A549 (cell line): ENCODE measurements at regions not wholly inside any gene's neighbourhood (a gene's known extent, or its start where the extent isn't known, plus 50 kb on each side); places are given as distances from the start of the nearest gene placed in this dataset.

Experiments used
- ATAC-seq, 2 experiments: fragments of 200-7000 bp in 1 of 2; fragments of >200 bp in 1 of 2; cut with Nextera tagmentation in 1 of 2; cut with Tn5 transposase in 1 of 2; 3 replicates each; pipeline versions ENCODE4 v1.8.0 to v1.9.1; 2018 to 2020; ENCODE audit warnings: mild to moderate bottlenecking in 1 of 2, moderate library complexity in 1 of 2
- CTCF ChIA-PET: fragments of 300-600 bp; sonication (Branson Sonifier 250); formaldehyde crosslinking; extraction: SDS; loops from one replicate; lab custom pipeline; 2021; ENCODE audit warnings: antibody characterized with exemption, inconsistent platforms; lab: Yijun Ruan, JAX
- POLR2A ChIA-PET: fragments of 350-600 bp; formaldehyde crosslinking; extraction: SDS; loops from one replicate; lab custom pipeline; 2021; ENCODE audit warnings: antibody characterized with exemption, inconsistent platforms; lab: Yijun Ruan, JAX
- DNase-seq, 2 experiments: peaks; one replicate each; pipeline versions ENCODE4 v3.0.0 to v3.0.0-alpha.2; 2011 to 2016; ENCODE audit warnings: low read depth in 1 of 2, low spot score in 1 of 2
- FAIRE-seq: peaks from 2 replicates; lab custom pipeline; 2011; peaks lifted over from hg19 to GRCh38; lab: Jason Lieb, UNC
- H3K27ac ChIP-seq, 2 experiments: fragments of >200 bp; sonication (Bioruptor Twin); formaldehyde crosslinking; 3 replicates each; pipeline ENCODE4 v1.5.1; 2016 to 2017
- H3K4me1 ChIP-seq: fragments of >200 bp; sonication (Bioruptor Twin); formaldehyde crosslinking; 3 replicates; pipeline ENCODE4 v1.6.1; 2016
- H3K4me2 ChIP-seq: fragments of >200 bp; sonication (Bioruptor Twin); formaldehyde crosslinking; 3 replicates; pipeline ENCODE4 v1.6.1; 2016
- H3K4me3 ChIP-seq: fragments of >200 bp; sonication (Bioruptor Twin); formaldehyde crosslinking; 3 replicates; pipeline ENCODE4 v1.5.1; 2016
- H3K9me3 ChIP-seq: fragments of >200 bp; sonication (Bioruptor Twin); formaldehyde crosslinking; 3 replicates; pipeline ENCODE4 v1.6.1; 2016
- BHLHE40 ChIP-seq: IDR thresholded peaks from 2 replicates; pipeline ENCODE4 v1.6.1; 2012; ENCODE audit warnings: low read depth, low read length, inconsistent platforms
- CBX2 ChIP-seq: fragments of 200-600 bp; sonication (generic); IDR thresholded peaks from 2 replicates; pipeline ENCODE4 v1.6.1; 2016; ENCODE audit warnings: low read depth, mild to moderate bottlenecking, borderline replicate concordance
- CEBPB ChIP-seq, 2 experiments: fragments of >200 bp in 1 of 2; sonication (Bioruptor Twin) in 1 of 2; formaldehyde crosslinking in 1 of 2; IDR thresholded peaks; 2 replicates each; pipeline ENCODE4 v1.6.1; 2012 to 2016
- CHD2 ChIP-seq: fragments of 150-350 bp; IDR thresholded peaks from 2 replicates; pipeline ENCODE4 v1.6.1; 2014; ENCODE audit warnings: low read length; ENCODE audit not compliant: partially characterized antibody
- CTCF ChIP-seq: fragments of >200 bp; sonication (Bioruptor Twin); formaldehyde crosslinking; IDR thresholded peaks from 3 replicates; pipeline ENCODE4 v1.5.1; 2016
- EHF ChIP-seq: fragments of 250-450 bp; sonication (Bioruptor Pico); IDR thresholded peaks from 2 replicates; pipeline ENCODE4 v1.5.0; 2020; ENCODE audit warnings: mild to moderate bottlenecking
- ELK1 ChIP-seq: fragments of 150-350 bp; IDR thresholded peaks from 2 replicates; pipeline ENCODE4 v1.6.1; 2014; ENCODE audit warnings: low read depth, mild to moderate bottlenecking, low read length
- ESRRA ChIP-seq: fragments of 150-350 bp; IDR thresholded peaks from 2 replicates; pipeline ENCODE4 v1.6.1; 2014; ENCODE audit warnings: mild to moderate bottlenecking, low read length, borderline replicate concordance
- HOXA7 ChIP-seq: fragments of 250-450 bp; sonication (Bioruptor Pico); IDR thresholded peaks from 2 replicates; pipeline ENCODE4 v1.5.0; 2020; ENCODE audit warnings: mild to moderate bottlenecking, moderate library complexity
- HOXB13 ChIP-seq: fragments of 250-450 bp; sonication (Bioruptor Pico); IDR thresholded peaks from 2 replicates; pipeline ENCODE4 v1.5.0; 2020; ENCODE audit warnings: low read depth, mild to moderate bottlenecking, moderate library complexity
- JUNB ChIP-seq: fragments of >200 bp; sonication (Bioruptor Twin); formaldehyde crosslinking; IDR thresholded peaks from 2 replicates; pipeline ENCODE4 v1.6.1; 2016
- MAFK ChIP-seq: fragments of 450-650 bp; IDR thresholded peaks from 2 replicates; pipeline ENCODE4 v1.6.1; 2014; ENCODE audit not compliant: partially characterized antibody
- NFE2L2 ChIP-seq: fragments of 150-350 bp; conservative IDR thresholded peaks from 2 replicates; pipeline ENCODE4 v1.6.1; 2014; ENCODE audit warnings: low read length
- NPAS2 ChIP-seq: fragments of 250-450 bp; sonication (Bioruptor Pico); IDR thresholded peaks from 2 replicates; pipeline ENCODE4 v1.8.0; 2022; ENCODE audit warnings: mild to moderate bottlenecking, moderate library complexity, borderline replicate concordance
- POLR2A ChIP-seq: IDR thresholded peaks from 2 replicates; pipeline ENCODE4 v1.6.1; 2012; ENCODE audit warnings: mild to moderate bottlenecking, low read length
- ZNF302 ChIP-seq: fragments of 250-450 bp; sonication (Bioruptor Pico); IDR thresholded peaks from 2 replicates; pipeline ENCODE4 v1.9.0; 2021; ENCODE audit warnings: inconsistent platforms, mild to moderate bottlenecking, moderate library complexity
- ZSCAN20 ChIP-seq: fragments of 250-450 bp; sonication (Bioruptor Pico); IDR thresholded peaks from 2 replicates; pipeline ENCODE4 v1.8.0; 2022; ENCODE audit warnings: mild to moderate bottlenecking, moderate library complexity
- WGBS: methylation state at CpG from one replicate; pipeline ENCODE4 v1.1.6; 2017; ENCODE audit errors: missing lambda C conversion rate; 5-methylcytosine and 5-hydroxymethylcytosine counted together
- TF ChIP-seq, protein P1 (sequence below): fragments of 250-450 bp; sonication (Bioruptor Pico); IDR thresholded peaks from 2 replicates; pipeline ENCODE4 v1.5.0; 2021; ENCODE audit warnings: mild to moderate bottlenecking, moderate library complexity, borderline replicate concordance
- TF ChIP-seq, protein P2 (sequence below): fragments of 200-600 bp; sonication (generic); IDR thresholded peaks from 2 replicates; pipeline ENCODE4 v1.6.1; 2016; ENCODE audit warnings: antibody characterized with exemption, mild to moderate bottlenecking, moderate library complexity
- TF ChIP-seq, protein P3 (sequence below): fragments of 450-650 bp; IDR thresholded peaks from 2 replicates; pipeline ENCODE4 v1.6.1; 2014; ENCODE audit warnings: antibody characterized with exemption

DNA sequence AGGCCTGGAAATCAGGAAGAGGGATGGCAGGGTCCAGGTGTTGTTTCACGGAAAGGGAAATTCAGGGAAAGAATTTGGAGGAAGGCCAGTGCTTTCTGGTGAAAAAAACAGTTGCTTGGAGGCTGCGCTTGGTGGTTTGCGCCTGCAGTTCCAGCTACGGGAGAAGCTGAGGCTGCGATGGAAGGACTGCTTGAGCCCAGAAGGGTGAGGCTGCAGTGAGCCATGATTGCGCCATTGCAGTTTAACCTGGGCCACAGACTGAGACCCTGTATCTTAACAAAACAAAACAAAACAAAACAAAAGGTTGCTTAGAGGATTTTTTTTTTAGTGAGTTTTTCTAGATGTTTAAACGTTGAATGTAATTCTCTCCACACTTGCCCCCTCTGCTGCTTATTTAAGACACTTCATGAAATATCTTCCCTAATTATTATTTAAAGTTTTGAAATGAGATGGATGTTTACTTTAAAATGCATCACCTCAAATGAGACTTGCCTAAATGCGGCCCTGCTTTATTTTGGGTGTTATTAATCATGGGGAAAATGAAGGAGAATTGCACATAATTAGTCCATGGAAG, 75.4 kb upstream of the TRPC4 start:
- FAIRE-seq (no peak), ATAC-seq (no peak), DNase-seq (no peak)
- Histone ChIP-seq H3K4me2 (no peak overlapping the region), H3K4me1 (no peaks in the 10 kb centered on the region), H3K9me3 (no peaks in the 10 kb centered on the region), H3K4me3 (no peak overlapping the region), H3K27ac (no peak overlapping the region)
- CTCF ChIA-PET = no interaction called here
- POLR2A ChIA-PET = no interaction called here
- 56% methylated on average over 8 of the region's 8 CpGs for WGBS
- no peak for TF ChIP-seq CBX2
- TF ChIP-seq HOXA7 = no peak
- no peak for TF ChIP-seq NFE2L2
- TF ChIP-seq ESRRA = no peak
- no peak for TF ChIP-seq CTCF
- TF ChIP-seq ZNF302 = no peak
- TF ChIP-seq, protein P1, sequence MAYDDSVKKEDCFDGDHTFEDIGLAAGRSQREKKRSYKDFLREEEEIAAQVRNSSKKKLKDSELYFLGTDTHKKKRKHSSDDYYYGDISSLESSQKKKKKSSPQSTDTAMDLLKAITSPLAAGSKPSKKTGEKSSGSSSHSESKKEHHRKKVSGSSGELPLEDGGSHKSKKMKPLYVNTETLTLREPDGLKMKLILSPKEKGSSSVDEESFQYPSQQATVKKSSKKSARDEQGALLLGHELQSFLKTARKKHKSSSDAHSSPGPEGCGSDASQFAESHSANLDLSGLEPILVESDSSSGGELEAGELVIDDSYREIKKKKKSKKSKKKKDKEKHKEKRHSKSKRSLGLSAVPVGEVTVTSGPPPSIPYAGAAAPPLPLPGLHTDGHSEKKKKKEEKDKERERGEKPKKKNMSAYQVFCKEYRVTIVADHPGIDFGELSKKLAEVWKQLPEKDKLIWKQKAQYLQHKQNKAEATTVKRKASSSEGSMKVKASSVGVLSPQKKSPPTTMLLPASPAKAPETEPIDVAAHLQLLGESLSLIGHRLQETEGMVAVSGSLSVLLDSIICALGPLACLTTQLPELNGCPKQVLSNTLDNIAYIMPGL (CRISPR knock-in tag) = no peak
- TF ChIP-seq POLR2A = no peak
- TF ChIP-seq ZSCAN20 (CRISPR knock-in tag) = no peak
- TF ChIP-seq, protein P2, sequence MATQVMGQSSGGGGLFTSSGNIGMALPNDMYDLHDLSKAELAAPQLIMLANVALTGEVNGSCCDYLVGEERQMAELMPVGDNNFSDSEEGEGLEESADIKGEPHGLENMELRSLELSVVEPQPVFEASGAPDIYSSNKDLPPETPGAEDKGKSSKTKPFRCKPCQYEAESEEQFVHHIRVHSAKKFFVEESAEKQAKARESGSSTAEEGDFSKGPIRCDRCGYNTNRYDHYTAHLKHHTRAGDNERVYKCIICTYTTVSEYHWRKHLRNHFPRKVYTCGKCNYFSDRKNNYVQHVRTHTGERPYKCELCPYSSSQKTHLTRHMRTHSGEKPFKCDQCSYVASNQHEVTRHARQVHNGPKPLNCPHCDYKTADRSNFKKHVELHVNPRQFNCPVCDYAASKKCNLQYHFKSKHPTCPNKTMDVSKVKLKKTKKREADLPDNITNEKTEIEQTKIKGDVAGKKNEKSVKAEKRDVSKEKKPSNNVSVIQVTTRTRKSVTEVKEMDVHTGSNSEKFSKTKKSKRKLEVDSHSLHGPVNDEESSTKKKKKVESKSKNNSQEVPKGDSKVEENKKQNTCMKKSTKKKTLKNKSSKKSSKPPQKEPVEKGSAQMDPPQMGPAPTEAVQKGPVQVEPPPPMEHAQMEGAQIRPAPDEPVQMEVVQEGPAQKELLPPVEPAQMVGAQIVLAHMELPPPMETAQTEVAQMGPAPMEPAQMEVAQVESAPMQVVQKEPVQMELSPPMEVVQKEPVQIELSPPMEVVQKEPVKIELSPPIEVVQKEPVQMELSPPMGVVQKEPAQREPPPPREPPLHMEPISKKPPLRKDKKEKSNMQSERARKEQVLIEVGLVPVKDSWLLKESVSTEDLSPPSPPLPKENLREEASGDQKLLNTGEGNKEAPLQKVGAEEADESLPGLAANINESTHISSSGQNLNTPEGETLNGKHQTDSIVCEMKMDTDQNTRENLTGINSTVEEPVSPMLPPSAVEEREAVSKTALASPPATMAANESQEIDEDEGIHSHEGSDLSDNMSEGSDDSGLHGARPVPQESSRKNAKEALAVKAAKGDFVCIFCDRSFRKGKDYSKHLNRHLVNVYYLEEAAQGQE = no peak
- TF ChIP-seq, protein P3, sequence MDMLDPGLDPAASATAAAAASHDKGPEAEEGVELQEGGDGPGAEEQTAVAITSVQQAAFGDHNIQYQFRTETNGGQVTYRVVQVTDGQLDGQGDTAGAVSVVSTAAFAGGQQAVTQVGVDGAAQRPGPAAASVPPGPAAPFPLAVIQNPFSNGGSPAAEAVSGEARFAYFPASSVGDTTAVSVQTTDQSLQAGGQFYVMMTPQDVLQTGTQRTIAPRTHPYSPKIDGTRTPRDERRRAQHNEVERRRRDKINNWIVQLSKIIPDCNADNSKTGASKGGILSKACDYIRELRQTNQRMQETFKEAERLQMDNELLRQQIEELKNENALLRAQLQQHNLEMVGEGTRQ = no peak
- TF ChIP-seq JUNB = no peak
- TF ChIP-seq MAFK = no peak
- no peak for TF ChIP-seq CEBPB (IDR thresholded peaks at IDR 0.05)
- TF ChIP-seq ELK1 = no peak
- no peak for TF ChIP-seq NPAS2
- TF ChIP-seq BHLHE40 = no peak
- TF ChIP-seq HOXB13 (CRISPR knock-in tag) = no peak
- no peak for TF ChIP-seq CHD2
- no peak for TF ChIP-seq EHF
